ENCODE measurements at regions not wholly inside any gene's neighbourhood (a gene's known extent, or its start where the extent isn't known, plus 50 kb on each side); places are given as distances from the start of the nearest gene placed in this dataset.
A peak's percentile ranks its signal among the peaks of the same experiment; 100 is the strongest.
"Not testable (repeated sequence)": the region's sequence is repeated elsewhere in the genome, so short reads cannot be mapped to it uniquely, and the experiment has no call there.

DNA sequence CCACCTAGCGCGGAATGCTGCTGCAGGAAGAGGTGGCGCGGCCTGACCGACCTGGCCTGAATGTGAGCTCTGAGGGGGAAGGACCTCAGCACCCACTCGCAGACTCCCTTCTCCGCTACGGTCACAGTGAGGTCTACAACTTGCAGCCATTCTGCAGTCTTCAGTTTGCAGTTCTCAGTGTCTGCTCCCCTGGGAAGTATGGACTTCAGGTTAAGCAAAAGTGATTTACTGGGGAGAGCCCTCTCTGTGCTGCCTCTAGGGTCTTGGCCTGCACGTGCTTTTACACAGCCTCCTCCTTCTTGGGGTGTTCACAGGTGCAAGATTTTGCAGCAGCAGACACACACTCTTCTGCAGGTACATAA lies 296.0 kb downstream of the OMA1 start:
- no peak for DNase-seq

DNA sequence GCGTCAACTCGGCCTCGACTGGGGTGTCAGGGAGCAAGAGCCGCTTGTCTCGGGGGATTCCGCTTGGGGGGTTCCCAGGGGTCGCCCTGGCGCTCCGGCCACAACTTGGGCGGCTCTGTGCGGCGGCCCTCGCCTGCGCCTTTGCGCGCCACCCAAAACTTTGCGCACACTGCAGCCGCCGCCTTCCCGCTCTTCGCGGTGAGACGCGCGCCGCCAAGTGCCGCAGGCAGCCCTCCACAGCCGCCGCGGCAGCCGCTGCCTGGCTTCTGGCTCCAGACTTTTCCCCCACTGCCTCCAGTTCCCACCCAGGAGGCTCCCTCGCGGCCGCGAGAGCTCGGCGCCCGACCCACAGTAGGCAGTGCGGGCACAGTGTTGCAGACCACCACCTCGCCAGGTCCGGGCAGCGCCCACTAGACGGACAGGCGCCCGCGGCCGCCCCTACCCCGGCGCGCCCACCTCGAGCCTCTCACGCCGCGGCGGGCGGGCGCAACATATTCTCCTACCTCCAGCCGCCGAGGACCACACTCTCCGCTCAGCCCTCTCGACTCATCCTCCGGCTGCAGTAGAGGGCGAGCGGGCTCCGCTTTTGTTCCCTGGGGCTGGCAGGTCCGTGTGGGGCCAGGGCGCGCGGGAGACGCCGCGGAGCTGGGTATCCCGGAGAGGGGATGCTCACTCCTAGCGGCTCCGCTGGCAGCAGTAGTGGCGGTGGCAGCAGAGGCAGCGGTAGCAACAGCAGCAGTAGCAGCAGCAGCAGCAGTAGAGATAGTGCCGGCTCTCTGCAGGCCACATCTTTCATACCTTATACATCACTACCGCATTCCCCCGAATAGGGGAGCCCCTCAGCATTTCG lies 296.6 kb downstream of the OMA1 start:
- DNase-seq, result peak; percentile 31

DNA sequence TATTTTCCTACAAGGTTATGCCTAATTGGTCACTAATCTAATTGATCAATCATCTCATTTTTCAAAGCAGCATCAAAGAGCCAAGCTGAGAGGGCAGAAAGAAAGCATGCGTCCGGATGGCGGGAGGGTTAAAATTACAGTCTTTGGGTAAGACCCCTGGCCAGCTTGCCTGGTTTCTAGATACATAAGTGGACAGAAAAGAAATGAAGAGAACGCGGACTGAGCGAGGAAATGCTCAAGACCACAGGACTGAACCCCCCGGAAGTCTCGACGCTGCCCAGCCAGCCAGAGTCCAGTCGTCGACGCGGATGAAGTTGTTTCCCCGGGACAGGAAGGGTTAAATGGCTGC lies 297.2 kb downstream of the OMA1 start:
- DNase-seq, result no peak

DNA sequence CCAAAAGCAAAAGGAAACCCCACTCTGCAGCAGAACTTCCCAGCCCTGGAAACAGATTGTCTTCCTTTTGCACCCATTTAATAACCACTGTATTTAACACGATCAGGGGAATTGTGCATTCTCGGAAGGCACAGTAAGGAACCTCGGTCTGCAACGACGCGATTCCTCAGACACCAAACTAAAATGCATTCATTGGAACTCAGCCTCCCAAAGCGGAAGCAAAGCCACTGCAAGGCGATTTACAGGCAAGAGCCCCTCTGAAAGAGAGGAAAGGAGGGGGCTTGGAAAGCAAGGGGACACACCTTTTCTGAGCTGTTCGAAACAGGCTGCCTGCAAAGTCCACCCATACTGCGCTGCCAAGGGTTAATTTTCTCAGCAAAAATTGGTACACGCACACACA lies 297.7 kb downstream of the OMA1 start:
- DNase-seq, result no peak

DNA sequence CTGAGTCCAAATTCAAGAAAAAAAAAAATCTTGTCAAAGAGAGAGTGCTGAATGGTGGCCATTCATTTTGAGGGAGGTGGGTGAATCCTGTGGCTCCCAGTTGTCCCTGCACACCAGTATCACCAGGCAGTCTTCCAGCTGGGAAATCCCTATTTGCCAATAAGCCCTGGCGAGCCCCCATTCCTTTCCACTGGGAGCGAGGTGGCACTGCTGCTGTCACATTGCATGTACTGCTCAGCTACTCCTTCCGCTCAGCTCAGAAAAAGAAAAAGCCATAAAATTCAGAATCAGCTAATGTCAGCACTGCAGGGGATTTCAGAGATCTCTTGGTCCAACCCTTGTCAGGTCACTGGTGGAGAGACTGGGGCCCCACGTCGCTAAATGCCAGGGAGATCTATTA lies 298.5 kb downstream of the OMA1 start:
- DNase-seq, result no peak

DNA sequence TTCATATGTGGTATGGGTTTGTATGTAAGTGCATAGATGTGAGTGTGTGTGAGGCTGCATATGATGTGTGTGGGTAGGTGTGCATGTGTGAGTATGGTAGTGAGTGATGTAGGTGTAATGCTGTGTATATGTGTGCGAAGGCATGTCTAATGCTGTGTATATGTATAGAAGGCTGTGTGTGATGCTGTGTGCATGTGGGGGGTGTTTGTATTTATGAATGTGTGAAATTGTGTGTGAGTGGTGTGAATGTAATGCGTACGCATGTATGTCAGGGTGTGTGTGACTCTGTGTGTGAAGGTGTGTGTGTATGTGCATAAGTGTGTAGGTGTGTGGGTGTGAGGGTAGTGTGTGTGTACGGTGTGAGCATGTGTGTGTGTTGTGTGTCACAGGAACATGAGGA lies 300.0 kb downstream of the OMA1 start:
- no peak for DNase-seq

DNA sequence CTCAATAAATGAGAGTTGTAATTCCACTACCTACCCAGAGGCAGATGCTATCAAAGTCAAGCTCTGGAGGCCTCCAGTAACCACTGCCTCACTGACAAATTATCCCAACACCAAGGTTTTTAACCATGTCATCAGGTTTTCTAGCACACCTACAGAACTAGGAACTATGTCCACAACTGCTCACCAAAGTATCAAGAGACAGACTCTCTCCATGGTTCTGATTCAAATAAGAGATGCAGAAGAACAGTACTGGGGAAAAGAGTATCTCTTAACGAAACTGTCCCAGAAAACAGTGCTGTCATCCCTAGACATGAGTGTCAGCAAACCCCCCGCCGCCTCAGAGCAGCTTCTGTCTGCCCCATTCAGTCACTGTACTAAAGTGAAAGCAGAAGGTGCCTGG lies 301.7 kb downstream of the OMA1 start:
- no peak for DNase-seq

DNA sequence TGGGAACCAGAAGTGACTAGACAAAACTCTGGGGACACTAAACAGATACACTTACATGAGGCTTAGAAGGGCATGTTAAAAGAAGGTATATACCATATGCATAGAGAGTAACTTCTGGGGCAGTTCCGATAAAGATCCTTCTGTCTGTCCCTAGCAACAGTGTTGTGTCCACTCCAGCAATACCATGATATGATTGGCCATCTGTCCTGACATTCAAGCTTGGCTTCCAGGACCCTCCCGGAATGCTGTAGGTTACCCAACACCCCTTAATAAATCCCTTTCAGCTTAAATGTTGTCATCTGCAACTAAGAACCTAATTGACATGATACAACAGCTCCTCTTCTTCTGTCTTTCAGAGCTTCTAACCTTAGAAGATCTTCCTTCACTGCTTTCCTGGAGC lies 307.7 kb downstream of the OMA1 start:
- DNase-seq, result no peak

DNA sequence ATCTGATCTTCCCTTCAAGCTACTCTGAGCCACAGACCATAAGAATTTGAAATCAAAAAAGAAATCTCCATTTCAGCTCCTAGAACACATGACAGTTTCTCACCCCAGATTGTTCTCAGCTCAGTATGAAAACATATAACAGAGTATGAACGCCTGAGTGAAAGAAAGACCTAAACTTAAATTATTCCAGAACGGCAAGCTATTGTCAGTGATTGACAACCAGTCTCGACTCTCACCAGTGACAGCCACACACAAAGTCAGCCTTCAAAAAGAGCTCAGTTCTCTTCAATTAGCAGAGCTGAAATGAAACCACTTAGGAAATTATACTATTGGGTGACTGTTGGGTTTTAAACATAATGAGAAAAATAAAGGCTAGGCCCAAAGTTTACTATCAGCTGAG lies 312.8 kb downstream of the OMA1 start:
- no peak for DNase-seq

DNA sequence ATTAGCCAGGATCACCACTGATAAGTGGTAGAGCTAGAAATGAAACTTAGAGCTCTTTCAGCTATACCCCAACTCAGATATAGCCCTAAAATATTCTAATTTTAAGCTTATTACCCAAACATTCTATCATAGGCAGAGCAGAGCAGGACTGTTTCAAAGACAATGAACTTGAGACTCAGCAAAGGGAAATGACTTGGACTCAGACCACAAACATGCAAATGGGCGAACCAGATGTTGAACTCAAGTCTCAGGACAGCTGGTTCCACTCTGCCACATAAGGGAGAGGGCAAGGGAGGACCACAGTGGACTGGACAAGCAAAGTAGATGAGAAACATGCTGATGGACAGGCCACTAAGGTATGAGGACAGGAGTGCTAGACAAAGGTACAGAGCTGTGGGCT lies 315.3 kb downstream of the OMA1 start:
- no peak for DNase-seq

DNA sequence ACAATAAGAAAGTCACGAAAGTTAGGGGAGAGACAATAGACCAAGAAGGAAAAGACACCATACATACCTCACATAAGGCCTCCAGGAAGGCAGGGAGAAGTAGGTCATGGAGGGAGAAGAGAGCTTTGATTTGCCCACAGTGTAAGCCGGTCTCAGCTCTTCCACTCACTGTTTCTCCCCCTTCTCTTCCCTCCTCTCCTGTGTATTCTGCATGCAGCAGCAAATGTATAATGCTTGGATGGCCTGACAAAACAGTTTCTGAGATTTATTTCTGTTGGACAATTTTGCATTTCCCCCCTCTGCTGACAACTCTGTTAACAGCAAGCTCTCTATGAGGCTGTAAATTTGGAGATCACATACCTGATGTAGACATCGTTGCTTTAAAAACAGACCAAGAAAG lies 318.9 kb downstream of the OMA1 start:
- no peak for DNase-seq

DNA sequence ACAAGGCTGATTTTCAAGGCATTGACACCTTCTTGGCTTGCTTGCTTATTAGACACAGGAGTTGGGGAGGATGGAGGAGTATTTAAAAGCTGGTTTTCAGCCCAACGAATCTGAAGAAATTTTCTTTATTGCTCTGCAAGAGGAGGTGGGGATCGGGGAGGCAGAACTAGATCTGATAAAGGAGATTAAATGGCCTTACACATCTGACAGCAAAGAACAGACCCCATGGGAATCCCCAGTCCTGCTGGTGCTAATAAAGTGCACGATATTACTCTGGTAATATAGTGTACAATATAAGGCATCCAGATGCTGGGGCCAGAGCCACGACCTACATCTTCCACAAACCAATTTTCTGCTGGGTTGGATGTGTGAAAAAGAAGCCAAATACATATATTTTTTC lies 323.0 kb downstream of the OMA1 start:
- DNase-seq, result no peak

DNA sequence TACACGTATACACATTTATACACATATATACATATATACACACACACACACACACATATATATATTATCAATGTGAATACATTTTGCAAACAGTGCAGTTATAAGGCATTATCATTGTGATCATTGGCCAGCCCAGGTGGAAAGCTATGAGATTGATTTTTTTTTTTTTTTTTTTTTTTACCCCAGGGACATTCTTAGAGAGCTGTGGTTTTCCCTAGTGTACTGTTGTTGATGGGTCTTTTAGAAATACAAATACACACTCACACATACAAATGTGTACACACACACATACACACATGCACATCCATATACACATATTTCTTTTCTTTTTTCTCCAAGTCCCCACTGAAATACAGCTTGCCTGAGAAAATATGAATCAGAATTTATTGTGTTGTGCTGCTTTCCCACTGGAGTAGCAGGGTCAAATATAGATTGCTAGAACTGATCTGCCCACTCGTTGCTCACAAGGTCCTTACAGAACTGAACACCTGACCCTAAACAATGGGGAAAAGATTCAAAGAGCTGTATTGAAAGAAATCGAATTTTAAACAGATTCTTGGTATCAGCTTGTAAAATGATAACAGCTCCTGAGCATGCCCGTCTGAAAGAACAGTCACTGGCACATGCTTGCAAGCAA lies 325.6 kb downstream of the OMA1 start:
- DNase-seq, result no peak

DNA sequence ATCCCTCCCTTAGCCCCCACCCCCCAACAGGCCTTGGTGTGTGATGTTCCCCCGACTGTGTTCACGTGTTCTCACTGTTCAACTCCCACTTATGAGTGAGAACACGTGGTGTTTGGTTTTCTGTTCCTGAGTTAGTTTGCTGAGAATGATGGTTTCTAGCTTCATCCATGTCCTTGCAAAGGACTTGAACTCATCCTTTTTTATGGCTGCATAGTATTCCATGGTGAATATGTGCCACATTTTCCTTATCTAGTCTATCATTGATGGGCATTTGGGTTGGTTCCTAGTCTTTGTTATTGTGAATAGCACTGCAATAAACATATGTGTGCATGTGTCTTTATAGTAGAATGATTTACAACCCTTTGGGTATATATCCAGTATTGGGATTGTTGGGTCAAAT lies 330.4 kb downstream of the OMA1 start:
- DNase-seq, result not testable (repeated sequence)

DNA sequence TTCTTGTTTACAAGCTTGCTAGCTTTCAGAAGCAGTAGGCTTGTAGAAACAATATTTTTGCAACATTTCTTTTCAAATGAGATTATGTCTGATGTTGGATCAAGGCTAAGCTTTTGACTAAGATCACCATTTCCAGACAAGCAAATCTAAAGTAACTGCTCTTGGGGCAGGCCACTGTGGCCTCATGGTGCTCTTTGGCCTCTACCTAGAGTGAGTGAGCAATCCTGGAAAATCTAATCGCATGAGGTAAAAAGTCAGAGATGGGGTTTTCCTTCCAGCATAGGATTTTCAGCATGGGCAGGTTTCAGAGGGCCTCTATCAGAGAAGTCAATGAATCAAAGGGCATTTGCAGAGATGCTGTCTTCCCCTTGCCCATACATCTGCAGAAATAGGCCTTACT lies 331.9 kb downstream of the OMA1 start:
- no peak for DNase-seq

DNA sequence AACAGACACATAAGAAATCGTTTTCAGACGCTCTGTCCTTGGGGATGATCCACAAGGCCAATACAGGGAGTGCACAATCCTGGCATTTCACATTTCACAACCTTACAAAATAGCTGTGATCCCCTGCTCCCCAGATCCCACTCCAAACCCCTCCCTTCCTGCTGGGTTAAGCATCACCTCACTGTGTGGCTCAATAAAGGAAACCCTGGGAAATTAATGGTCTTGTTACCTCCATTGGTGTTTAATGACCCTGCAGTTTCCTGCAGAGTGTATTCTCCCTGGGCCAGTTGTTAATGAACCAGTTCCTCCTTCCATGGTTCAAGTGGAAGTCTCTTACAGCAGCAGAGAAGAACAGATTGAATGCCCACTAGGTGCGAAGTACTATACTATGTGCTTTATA lies 334.7 kb downstream of the OMA1 start:
- no peak for DNase-seq

DNA sequence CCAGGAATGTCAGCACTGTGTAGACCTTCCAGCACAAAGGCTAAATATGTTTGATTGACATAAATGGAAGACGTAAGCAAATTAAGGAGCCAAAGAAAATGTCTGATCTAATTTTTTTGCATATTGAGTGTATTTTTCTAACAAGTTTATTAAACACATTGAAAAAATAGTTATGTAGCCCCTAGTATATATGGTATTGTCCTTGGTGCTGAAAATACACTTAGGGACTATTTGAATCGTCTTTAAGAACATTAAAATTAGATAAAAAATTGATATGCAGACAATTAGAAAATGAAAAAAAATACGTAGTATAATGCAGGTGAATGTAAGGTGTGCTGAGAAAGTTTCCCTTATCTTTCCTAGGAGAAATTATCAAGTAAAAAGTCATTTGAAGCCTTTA lies 337.0 kb downstream of the OMA1 start:
- no peak for DNase-seq

DNA sequence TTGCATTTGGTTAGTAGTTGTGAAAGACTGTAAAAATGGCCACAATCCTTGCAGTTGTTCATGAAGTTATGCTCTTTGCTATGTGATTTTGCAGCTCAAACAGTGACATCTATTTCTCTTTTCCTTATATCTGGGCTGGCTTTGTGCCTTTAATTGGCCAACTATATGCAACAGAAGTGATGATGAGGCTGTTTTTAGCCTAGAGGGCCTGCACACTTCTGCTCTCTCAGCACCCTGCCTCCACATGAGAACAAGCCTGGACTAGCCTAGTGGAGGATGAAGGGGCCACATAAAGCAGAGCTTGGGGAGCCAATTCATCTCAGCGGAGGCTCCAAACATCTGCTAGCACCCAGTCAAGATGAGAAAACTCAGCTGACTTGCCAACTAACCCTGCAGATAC lies 339.8 kb downstream of the OMA1 start:
- no peak for DNase-seq

DNA sequence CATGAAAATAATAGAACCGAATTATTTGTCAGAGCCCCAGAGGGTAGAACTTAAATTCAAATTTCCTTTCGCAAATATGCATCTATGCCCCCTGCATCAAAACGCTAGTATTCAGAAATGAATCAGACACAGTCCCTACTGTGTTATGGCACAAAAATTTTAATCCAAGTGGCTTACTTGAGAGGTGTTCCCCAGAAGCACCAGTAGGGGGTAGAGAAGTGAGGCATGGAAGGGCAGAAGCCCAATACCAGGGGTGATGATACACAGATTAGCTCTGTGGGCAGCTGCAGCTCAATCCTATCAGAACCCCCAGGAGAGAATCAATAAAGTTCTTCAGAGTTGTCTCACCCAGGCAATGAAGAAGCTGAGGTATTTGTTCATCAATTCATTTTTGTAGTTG lies 342.2 kb downstream of the OMA1 start:
- DNase-seq, result no peak

DNA sequence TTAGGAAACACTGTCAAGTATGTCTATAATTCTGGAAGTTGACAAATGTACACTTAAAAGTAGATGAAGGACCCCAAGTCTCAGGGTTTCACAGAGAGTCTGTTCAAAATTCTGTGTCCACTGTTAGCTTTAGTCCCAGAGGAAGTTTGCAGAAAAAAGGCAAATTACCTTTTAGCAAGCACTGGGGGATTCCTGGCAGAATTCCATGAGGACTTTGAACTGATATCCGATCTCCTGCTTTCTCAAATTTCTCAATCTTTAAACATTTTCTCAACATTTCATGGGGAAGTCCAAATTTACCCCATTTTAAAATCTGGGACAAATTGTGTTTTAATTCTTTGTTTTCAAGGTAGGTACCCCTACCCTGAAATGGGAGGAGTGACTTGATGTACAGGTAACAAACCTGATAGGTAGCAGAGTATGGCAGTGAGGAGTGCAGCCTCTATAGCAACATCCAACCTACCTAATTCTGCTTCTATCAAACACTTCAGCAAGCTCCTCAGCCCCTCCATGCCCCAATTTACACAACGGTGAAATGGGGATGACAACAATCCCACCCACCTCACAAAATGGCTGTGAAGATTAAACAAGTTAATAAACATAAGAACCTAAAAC lies 344.9 kb downstream of the OMA1 start:
- no peak for DNase-seq

DNA sequence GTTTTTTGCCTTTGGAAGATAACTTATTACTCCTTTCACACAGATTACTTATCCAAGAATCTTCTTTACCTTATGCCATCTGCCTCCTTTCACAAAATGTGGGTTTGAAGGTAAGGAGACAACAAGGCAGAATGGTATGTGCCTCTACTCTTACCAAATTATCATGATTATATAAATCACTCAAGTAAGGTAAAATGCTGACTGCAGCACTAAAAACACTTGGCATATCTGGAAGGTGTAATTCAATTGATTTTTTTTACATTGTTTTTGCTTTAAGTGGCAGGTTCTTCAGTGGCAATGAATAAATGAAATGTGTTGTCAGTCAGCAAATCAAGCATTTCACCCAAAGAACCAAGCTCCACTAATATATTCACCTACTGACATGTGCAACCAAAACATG lies 346.1 kb downstream of the OMA1 start:
- DNase-seq, result no peak

DNA sequence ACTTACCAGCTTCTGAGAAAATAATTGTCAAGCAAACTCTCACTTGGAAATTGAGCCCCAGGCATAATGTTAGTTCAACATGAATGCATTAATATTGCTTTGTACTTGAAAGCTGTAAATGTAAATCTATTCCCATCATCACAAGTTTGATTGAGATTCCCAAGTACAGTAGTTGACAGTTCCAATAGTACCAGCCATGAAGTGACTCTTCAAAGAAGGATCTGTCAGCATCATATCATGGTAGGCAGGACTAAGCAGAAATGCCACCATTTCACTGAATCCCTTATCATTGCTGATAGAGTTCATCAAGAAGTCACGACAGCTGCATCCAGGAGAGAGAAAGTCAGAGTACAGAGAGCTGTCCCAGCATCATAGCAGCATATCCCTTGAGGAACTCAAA lies 348.7 kb downstream of the OMA1 start:
- no peak for DNase-seq

DNA sequence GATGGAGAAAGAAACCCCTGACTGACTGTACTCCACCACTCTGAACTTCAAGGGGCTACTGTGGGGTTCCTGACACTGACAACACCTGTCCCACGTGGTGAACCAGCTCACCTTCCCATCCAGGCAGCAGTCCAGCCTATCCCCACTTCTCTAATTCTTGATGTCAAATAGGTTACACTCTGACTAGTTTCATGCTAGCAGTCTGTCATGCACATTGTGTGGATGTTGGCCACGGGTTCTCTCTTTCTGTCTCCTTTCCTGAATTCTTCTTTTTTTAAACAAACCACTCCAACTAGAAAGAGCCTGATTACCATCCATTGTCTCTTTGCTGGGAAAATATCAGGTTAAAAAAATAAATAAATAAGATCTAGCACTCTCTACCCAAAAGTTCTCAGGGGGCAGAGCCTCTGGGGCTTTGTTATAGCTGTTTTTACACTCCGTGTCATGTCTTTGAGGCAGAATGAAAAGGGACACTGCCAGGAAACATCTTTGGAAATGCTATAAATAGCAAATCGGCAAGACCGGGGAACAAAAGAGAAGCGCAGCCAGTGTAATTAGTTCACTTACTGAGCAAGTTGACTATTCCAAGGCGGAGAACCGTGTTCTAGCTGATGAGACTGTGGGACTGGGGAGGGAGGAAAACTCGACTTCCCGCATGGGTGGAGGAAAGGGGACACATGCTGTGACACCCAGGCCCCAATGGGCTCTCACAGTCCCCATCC lies 356.1 kb downstream of the OMA1 start:
- no peak for DNase-seq

DNA sequence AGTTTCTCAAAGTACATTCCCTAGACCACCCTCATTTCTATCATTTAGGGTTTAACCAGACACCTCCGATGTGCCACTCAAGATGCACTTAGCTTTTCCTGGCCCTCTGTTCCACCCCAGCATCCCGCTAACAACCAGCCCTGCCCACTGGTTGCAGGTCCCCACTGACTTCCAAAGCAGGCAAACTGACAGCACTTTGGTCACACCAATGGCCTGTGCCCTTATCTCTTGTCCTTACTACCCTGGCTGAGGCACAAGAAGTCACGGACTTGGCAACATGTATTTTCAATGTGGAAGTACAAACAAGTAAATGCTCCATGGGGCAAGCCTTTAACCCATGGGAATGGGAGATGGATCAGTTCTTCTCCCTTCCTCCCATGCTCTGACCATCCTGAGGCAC lies 357.1 kb downstream of the OMA1 start:
- no peak for DNase-seq

All from RPMI8226 (cell line).